ACHN (cell line): ENCODE measurements at regions not wholly inside any gene's neighbourhood (a gene's known extent, or its start where the extent isn't known, plus 50 kb on each side); places are given as distances from the start of the nearest gene placed in this dataset.

Source experiments
- DNase-seq: peaks from one replicate; pipeline ENCODE4 v3.0.0-alpha.2; 2015
- in situ Hi-C: cut with HindIII; loops from 2 replicates; pipeline ENCODE4 v1.10.0; 2017; ENCODE audit warnings: low sequenced_read_pairs, low pct_ligation_motif_present, low pct_unique_long_range_greater_than_20kb

DNA sequence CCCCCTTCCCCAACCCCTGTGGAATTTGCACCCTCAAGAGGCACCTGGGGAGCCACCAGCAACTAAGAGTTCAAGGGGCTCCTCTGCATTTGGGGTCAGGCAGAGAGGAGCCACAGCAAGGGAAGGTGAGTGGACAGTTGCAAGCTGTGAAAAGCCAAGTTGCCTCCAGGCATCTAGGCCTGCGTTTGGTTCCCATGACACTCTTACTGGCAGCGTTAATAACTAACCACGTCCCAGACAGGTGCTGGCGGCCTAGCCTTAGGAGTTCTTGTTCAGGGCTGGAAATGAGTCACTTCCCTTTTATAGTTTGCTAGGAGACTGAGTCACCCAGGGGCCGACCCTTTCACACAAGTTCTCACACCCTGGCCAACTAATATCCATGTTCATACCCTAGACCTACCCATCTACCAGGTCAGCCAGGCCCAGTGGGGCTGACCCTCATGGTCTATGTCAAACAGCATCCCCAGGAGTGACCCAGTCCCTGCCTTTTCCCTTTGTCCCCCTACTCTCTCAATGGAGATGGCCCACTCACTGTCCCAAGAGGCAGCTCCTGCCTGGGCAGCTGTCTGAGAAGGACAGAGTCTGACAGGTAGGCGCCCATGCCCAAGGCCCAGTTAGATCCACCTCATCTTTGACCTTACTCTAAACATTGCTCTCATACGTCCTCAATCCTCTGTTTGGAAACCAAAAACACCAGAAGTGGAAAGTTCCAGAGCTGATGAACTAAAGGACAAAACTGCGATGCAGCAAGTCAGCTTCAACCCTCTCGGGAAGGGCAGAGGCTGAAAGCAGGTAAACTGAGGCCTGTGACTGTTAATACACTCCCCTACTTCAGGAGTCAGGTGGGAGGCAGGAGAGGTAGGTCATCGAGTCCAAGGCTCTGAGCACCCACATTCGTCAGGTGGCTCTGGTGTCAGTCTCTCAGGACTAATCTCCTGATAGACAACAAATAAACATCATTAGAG, 300.6 kb downstream of the SOX9 start:
- in situ Hi-C loops = loop anchor here (25.0 kb wide), 1 partner anchor 284 kb away; no protein-coding TSS in a partner anchor
- DNase-seq = peak; percentile 98

- DNase-seq = no peak
- in situ Hi-C loops = loop anchor here (25.0 kb wide), 1 partner anchor 285 kb away; no protein-coding TSS in a partner anchor
These were observed 301.3 kb downstream of the SOX9 start for GRCh38 chr17:72422204-72422504.

GRCh38 chr17:72422505-72423285, 301.9 kb downstream of the SOX9 start:
- in situ Hi-C loops = loop anchor here (25.0 kb wide), 1 partner anchor 285 kb away; no protein-coding TSS in a partner anchor

DNA sequence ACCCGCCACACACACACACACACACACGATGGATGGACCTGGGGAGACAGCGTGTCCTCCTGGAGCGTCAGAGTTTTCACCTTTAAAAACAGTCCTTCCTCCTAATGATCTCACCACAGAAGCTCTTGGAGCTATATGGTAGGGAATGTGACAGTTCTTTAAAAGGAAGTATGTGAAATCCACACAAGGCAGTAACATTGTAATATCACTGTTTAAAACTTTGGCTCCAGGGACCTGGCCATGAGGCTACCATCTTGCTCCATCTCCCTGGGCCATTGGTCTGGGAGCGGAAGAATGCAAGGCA, 302.4 kb downstream of the SOX9 start:
- in situ Hi-C loops = loop anchor here (25.0 kb wide), 1 partner anchor 286 kb away; no protein-coding TSS in a partner anchor

More at GRCh38 chr17:72422505-72423285, 301.9 kb downstream of the SOX9 start:
- DNase-seq = peak; percentile 92

DNA sequence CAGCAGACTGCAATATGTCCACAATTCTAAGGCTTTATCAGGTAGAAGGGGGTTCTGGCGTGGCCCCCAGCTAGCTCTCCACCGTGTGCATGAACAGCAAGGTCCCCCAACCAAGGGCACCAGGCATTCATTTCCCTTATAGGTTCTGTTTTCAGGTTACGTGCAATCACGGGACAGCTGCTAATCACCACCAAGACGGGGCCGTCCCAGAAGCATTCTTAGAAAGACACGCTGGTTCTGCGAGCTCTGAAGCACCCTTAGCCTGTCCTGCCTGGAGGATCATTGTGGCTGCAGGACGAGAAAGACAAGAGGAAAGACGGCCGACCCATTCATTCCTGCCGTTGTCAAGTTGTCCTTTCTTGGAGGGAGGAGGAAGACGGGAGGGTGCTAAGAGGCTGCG, 302.9 kb downstream of the SOX9 start:
- in situ Hi-C loops = loop anchor here (25.0 kb wide), 1 partner anchor 286 kb away; no protein-coding TSS in a partner anchor
- no peak for DNase-seq

More for the DNA sequence above, 302.4 kb downstream of the SOX9 start:
- DNase-seq = no peak

DNA sequence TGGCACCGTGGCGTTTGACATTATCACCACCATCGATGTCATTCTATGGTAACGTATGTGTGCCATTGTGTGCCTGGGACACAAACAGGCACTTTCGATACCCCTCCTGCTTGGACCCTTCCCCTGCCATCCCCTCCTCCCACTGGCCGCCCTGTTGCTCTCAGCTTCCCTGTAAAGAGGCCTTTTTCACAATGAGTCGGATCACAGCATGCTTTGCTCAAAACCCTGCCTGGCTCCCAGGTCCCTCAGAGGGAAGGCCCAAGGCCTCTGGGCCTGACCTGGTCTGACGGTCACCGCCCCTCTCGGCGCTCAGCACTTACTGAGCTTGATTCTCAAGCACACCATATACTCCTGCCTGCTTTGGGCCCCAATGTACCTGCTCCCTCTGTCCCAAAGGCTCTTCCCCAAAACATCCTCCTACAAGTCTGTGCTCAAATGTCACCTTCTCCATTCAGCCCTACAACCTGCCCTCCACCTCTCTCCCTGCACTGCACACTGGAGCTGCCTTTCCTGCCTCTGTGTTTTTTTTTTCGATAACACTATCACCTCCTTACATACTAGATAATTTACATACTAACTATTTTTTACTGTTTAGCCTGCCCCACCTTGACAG, 303.8 kb downstream of the SOX9 start:
- in situ Hi-C loops = loop anchor here (25.0 kb wide), 1 partner anchor 287 kb away; no protein-coding TSS in a partner anchor
- DNase-seq = no peak

GRCh38 chr17:72425133-72425793, 304.4 kb downstream of the SOX9 start:
- in situ Hi-C loops = no loop called here
- no peak for DNase-seq

- in situ Hi-C loops = no loop called here
- no peak for DNase-seq
These were observed 305.0 kb downstream of the SOX9 start for GRCh38 chr17:72425794-72426168.

- in situ Hi-C loops = no loop called here
- DNase-seq = no peak
These were observed 305.5 kb downstream of the SOX9 start for GRCh38 chr17:72426321-72426720.

GRCh38 chr17:72426948-72427760, 306.3 kb downstream of the SOX9 start:
- in situ Hi-C loops = no loop called here
- no peak for DNase-seq

- in situ Hi-C loops = no loop called here
These were observed 306.9 kb downstream of the SOX9 start for GRCh38 chr17:72427761-72428109.

DNA sequence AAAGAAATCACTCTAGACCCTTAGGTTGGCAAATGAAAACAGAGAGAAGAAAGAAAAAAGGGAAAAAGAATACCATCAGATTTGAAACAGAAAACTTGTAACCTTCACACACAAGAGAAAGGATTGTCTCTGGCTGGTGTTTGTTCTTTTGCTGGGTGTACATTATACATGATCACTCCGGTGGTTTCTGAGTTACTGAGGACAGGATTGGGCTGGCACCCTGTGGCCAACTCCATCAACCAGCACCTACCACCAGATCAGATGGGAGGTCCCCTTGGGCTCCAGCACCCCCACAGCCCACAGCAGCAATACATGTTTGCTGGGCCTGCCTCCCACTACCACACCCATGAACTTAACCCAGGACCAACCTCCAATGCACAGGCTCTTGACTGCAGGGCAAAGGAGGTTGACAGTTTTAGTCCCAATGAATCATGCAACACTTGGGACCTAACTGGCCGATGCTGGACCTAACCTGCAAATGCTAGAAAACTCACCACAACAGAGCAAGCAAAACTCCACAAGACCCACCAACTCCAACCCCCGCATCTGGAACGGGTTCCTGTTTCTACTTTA, 308.3 kb downstream of the SOX9 start:
- no peak for DNase-seq
- in situ Hi-C loops = no loop called here

More at GRCh38 chr17:72427761-72428109, 306.9 kb downstream of the SOX9 start:
- no peak for DNase-seq

DNA sequence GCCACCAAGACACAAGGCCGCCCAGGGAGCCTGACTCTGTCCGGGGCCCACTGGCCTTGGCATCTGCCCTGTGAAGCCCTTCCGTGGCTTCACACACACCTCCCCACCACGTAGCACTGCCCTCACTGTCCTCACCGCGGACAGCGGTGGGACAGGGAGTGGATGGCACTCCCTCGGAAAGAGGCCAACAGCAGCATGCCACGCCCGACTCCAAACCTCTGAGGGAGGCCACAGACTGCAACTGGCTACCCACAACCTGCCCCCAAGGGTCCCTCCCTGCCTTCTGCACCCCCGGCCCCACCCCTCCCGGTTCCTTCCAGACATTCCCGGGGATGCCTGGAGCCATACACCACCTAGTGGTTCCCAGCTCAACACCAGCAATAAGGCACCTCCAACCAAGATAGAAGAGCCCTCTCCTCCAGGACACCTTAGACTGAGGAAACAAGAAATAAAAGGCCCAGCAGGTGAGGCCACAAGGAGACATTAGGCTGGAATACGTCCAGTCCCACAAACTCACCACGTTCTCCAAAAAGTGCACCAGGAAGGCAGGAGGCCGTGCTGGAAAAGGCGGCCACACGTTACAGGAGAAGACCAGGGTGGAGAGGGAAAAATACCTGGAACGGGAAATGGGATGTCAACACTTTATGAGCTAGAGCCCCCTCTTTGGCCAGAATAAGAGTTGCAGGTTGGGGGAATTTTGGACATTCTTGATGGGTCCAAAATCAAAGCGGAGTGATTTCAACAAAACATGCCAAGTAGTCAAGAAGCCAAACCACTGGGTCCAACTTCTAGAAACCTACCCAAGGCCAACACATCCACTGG, 310.0 kb downstream of the SOX9 start:
- no peak for DNase-seq
- in situ Hi-C loops = no loop called here

DNA sequence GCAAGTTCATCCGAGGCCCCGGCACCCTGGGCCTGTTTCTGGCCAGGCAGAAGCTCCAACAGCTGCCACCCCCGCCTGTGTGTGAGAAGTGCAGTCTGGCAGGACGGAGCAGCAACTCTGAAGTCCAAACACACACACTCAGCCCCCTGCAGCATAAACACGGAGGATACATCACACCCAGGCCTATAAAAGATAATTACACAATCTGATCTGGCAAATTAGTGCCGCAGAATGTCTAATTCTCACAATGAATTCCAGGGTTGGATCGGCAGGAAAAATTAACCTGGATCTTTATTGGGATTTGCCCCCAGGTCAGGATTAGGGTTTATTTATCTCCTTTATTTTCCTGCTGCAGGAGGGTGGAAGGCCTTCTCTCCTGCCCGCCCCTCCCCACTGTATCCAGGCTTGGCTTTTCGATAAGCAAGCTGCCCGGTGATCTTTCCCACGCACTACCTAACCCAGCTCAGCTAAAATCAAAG, 311.4 kb downstream of the SOX9 start:
- DNase-seq = no peak
- in situ Hi-C loops = no loop called here

DNA sequence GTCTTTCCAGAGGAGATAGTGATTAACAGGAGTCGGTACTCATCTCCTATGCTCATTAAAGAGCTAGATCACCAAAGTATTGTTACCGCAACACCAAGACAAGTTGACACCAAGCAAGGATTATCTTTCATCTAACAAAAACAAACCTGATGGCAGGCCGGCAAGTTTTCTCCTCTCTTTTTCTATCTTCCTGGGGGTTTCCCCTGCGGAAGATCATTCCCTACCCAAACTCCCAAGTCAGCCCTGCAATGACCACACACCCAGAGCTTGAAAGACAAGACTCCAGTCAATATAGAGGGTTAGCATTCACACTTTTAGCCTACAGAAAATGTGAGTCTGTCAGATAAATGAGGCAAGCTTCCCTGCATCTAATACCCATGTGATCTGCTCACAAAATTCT, 312.1 kb downstream of the SOX9 start:
- in situ Hi-C loops = no loop called here
- no peak for DNase-seq

DNA sequence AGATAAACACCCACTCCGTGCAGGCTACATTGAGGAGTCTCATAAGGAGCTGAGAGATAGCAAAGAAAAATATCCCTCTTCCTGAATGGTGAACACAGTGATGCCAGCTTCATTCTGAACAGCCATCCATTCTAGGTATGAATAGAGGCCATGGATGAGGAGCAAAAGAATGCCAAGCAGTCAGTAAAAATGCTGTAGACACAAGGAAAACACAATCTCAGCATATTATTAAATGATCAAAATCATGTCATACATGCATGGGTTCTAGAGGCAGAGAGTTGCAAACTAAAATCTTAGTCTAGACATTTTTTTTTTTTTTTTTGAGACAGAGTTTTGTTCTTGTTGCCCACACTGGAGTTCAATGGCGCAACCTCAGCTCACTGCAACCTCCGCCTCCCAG, 313.0 kb downstream of the SOX9 start:
- in situ Hi-C loops = no loop called here

DNA sequence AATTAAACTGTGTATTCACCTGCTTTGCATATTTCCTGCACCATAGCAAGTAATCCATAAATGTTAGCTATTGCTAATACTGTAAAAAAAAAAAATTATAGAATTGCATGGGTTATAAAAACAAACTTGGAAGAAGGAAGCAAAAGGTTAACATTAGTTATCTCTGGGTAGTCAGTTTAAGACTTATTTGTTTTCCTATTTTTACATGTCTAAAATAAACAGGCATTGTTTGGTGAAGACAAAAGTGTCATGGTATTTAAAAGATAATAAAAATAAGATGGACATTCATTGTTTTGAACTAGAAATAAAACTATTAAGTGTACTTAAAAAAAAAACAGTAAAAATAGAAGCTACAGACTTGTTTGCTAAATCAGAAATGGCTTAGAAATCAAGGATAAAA, 313.8 kb downstream of the SOX9 start:
- in situ Hi-C loops = no loop called here
- no peak for DNase-seq

More for the DNA sequence above, 313.0 kb downstream of the SOX9 start:
- DNase-seq = no peak
